Pulmonary artery endothelial cell (primary cell): ENCODE measurements at regions not wholly inside any gene's neighbourhood (a gene's known extent, or its start where the extent isn't known, plus 50 kb on each side); places are given as distances from the start of the nearest gene placed in this dataset.

Source experiments
- DNase-seq: peaks from one replicate; pipeline ENCODE4 v3.0.0-alpha.2; 2011; ENCODE audit warnings: low read depth, low spot score

DNA sequence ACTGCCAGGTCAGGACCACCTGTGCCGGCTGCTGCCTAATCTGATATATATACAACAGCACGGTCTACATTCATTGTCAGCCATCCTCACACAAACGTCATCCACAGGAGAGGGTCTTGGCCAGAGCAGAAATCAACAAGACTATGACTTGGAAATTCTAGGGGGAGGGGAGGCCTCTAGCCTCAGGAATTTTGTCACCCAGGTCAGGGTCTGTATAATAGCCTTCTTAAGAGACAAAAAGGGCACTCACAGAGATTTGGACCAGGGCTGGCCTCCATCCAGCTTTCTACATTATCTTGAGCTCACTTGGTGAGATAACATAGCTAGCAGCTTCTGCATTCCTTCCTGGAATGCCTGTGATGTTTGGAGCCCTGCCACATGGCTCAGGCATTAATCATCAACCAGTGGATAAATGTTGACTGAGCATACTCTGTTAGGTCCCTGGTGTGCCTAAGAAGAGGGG lies 50.4 kb upstream of the CTIF start:
- peak; percentile 92 for DNase-seq

DNA sequence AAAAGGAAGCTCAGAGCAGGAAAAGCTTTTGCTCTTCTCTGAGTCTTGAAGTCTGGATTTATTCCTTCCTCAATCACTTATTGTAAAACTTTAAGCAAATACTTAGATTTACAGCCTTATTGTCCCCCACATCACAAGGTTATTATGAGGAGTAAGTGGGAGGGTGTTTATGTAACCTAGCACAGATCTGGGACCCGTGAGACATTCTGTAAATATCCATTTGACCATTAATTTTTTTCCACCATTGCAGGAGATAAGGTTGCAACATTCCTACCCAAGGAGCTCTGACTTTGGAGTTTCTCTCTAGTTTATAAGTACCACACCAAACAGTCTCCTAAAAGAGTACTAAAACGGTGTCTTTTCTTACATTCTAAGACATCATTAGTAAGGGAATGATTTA lies 52.1 kb upstream of the CTIF start:
- DNase-seq = no peak

GRCh38 chr18:48485828-48486405 lies 52.9 kb upstream of the CTIF start:
- no peak for DNase-seq

DNA sequence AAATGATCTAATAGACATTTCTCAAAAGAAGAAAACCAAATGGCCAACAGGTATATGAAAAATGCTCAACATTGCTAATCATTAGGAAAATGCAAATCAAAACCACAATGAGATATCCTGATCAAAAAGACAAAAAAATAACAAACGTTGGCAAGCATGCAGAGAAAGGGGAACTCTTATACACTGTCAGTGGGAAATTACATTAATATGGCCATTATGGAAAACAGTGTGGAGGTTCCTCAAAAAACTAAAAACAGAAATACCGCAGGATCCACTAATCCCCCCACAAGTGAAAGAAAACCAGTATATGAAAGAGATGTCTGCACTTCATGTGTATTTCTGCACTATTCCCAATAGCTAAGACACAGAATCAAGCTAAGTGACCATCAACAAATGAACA lies 57.7 kb upstream of the CTIF start:
- no peak for DNase-seq

DNA sequence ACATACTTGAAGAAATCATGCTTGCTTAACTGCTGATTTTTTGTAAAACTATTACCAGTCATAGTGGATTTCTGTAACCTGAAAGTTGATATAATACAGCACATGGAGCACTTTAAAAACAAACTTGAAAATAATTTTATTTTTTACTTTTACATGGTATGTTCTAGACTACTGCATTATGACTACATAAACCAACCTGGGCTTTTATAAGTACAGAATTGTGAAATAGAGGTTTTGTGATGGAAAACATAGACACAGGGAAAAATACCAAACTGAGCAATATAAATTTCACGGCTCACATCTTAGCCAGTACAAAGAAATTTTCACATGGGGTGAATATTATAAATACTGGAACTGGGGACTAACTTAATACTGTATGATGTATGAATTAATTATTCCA lies 59.3 kb upstream of the CTIF start:
- no peak for DNase-seq

DNA sequence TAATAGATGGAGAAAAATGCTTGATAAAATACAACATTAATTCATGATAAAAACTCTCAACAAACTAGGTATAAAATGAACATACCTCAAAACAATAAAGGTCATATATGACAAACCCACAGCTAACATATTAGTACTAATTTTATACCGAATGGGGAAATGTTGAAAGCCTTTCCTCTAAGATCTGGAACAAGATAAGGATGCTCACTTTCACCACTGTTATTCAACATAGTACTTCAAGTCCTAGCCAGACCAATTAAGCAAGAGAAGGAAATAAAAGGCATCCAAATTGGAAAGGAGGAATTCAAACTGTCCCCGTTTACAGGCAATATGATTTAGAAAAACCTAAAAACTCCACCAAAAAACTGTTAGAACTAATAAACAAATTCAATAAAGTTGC lies 61.5 kb upstream of the CTIF start:
- no peak for DNase-seq

DNA sequence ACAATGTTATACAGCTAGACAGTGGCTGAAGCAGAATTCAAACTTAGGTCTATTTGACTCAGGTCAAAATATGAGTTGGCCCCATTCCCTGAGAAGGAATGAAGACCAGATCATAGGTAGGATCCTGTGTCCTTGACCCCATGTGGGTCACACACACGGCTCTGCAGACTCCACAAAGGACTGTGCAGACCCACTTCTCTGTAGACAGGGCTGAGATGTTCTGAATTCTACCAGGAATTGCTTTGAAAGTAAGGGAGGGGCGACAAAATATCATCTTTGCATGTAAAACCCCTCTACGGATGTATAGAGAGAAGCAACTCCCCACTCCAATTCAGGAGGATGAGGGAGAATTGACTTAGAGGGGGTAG lies 62.3 kb upstream of the CTIF start:
- no peak for DNase-seq

DNA sequence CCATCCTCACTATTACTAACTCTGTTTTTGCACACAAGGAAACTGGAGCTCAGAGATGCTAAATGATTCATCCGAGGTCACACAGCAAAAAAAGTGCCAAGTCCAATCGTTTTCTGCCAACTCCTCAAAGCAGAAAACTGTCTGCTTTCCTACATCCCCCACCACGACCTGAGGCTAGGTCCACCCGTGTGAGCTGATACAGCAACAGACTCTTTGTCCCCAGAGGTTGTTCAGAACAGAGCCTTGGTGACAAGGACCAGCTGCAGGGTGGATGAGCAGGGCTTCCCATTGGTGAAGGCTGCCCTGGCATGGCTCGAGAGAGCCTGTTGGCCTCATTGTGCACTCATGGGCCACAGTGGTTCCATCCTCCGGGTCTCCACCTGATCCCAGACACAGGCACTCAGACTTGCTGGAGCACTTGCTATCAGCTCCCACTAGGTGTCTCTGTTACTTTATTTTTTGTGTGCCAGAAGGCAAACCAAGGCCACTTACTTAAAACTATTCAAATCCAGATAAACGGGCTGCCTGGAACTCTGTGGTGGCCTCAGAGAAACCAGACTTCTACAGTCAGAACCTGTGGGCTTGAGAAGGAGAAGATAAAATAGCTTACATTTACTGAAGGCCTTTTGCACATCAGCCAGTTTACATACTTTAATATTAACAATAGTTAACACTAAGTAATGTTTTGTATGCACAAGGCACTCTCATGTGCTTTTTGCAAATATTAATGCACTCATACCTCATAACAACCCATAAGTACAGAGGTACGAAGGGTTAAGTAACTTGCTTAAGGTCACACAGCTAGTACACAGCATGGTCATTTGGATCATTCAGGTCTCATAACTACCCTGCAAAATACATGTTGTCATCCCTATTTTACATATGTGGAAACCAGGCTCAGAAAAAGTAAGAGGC lies 62.9 kb upstream of the CTIF start:
- peak; percentile 30 for DNase-seq

- DNase-seq = no peak
Measured at GRCh38 chr18:48473816-48474215, 64.6 kb upstream of the ZBTB7C start.

GRCh38 chr18:48472610-48473009 lies 63.4 kb upstream of the ZBTB7C start:
- no peak for DNase-seq

- no peak for DNase-seq
Measured at GRCh38 chr18:48470484-48471180, 61.4 kb upstream of the ZBTB7C start.

- no peak for DNase-seq
Measured at GRCh38 chr18:48468151-48468550, 59.0 kb upstream of the ZBTB7C start.

GRCh38 chr18:48467231-48467630 lies 58.0 kb upstream of the ZBTB7C start:
- no peak for DNase-seq

GRCh38 chr18:48462510-48462909 lies 53.3 kb upstream of the ZBTB7C start:
- DNase-seq = no peak

GRCh38 chr18:48460929-48461583 lies 51.9 kb upstream of the ZBTB7C start:
- DNase-seq = no peak

- no peak for DNase-seq
Measured at GRCh38 chr18:48459465-48459864, 50.3 kb upstream of the ZBTB7C start.

DNA sequence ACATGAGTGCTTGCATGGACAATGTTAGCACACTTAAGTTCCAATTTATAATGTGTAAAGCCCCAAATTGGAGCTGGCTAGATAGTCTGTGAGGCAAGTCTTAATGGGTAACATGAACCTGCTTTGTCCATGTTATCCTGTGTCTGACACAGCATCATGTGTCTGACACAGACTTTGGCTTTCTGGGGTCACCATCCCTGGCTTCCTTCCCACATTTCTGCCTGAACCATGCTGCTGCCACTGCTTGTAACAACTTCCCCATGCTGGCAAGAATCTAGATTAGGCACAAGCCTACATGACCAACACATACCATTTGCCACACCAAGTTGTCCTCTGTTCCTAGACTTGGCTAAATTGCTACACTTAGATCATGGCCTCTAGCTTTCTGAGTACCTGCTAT lies 49.8 kb upstream of the ZBTB7C start:
- DNase-seq = no peak
